Testis (tissue), 2 donors: ENCODE measurements at regions not wholly inside any gene's neighbourhood (a gene's known extent, or its start where the extent isn't known, plus 50 kb on each side); places are given as distances from the start of the nearest gene placed in this dataset.

ENCODE experiments used
- POLR2A ChIP-seq: fragments of 450-650 bp; IDR thresholded peaks from one replicate; pipeline ENCODE4 v1.6.1; 2017; ENCODE audit warnings: antibody characterized with exemption, mild to moderate bottlenecking, moderate library complexity
- TF ChIP-seq, protein P1 (sequence below), 3 experiments: fragments of 450-650 bp in 2 of 3; fragments of 200-600 bp in 1 of 3; sonication (generic) in 1 of 3; IDR thresholded peaks; one replicate each; pipeline ENCODE4 v1.5.1; 2016 to 2019; ENCODE audit warnings: antibody characterized with exemption in 3 of 3, mild to moderate bottlenecking in 2 of 3, moderate library complexity in 1 of 3

DNA sequence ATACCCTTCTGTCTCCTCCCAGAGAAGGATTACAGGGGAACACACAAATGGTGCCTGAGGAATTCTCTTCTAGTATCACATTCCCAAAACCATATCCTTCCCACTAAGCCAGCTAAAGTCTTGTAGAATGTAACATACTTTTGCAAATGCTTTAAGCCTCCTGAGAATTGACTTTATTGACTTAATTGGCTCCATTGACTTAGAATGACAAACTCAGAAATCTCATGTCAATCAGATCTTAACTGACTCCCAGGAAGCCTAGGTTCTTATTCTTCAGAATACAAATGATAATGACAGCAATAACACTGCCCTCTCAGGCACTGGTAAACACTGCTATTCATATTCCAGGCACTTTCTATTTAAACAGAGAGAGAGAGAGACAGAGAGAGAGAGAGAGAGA, 356.9 kb upstream of the PRKCQ start:
- TF ChIP-seq, protein P1, sequence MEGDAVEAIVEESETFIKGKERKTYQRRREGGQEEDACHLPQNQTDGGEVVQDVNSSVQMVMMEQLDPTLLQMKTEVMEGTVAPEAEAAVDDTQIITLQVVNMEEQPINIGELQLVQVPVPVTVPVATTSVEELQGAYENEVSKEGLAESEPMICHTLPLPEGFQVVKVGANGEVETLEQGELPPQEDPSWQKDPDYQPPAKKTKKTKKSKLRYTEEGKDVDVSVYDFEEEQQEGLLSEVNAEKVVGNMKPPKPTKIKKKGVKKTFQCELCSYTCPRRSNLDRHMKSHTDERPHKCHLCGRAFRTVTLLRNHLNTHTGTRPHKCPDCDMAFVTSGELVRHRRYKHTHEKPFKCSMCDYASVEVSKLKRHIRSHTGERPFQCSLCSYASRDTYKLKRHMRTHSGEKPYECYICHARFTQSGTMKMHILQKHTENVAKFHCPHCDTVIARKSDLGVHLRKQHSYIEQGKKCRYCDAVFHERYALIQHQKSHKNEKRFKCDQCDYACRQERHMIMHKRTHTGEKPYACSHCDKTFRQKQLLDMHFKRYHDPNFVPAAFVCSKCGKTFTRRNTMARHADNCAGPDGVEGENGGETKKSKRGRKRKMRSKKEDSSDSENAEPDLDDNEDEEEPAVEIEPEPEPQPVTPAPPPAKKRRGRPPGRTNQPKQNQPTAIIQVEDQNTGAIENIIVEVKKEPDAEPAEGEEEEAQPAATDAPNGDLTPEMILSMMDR (IDR thresholded peaks at IDR 0.05): no peak
- no peak for TF ChIP-seq POLR2A
